ENCODE measurements at regions not wholly inside any gene's neighbourhood (a gene's known extent, or its start where the extent isn't known, plus 50 kb on each side); places are given as distances from the start of the nearest gene placed in this dataset.
A peak's percentile ranks its signal among the peaks of the same experiment; 100 is the strongest.

DNA sequence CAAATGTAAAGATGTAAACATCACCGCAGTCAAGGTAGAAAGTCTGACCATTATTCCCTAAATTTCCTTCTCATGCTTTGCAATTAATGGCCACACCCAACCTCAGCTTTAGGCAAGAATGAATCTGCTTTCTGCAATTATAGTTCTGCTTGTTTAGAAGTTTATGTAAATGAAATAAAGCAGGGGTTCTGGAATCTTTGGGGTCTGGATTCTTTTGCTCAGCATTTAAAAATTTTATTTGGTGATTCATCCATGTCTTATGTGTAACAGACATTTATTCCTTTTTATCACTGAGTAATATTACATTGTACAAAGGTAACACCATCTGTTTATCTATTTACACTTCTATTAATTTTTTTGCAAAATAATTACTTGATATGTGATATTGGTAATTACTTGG, 613.6 kb downstream of the UTRN start:
- H3K27me3 ChIP-seq = no peaks in the 10 kb centered on the region
- peaks cover 0 to 13% (median 8%) of the 10 kb centered on the region in 4 donors for H3K9me3 ChIP-seq
- TF ChIP-seq POLR2AphosphoS5 (IDR thresholded peaks at IDR 0.05) (no peak), POLR2A (IDR thresholded peaks at IDR 0.05) (no peak), EP300 (IDR thresholded peaks at IDR 0.05) (no peak)
- TF ChIP-seq, protein P1, sequence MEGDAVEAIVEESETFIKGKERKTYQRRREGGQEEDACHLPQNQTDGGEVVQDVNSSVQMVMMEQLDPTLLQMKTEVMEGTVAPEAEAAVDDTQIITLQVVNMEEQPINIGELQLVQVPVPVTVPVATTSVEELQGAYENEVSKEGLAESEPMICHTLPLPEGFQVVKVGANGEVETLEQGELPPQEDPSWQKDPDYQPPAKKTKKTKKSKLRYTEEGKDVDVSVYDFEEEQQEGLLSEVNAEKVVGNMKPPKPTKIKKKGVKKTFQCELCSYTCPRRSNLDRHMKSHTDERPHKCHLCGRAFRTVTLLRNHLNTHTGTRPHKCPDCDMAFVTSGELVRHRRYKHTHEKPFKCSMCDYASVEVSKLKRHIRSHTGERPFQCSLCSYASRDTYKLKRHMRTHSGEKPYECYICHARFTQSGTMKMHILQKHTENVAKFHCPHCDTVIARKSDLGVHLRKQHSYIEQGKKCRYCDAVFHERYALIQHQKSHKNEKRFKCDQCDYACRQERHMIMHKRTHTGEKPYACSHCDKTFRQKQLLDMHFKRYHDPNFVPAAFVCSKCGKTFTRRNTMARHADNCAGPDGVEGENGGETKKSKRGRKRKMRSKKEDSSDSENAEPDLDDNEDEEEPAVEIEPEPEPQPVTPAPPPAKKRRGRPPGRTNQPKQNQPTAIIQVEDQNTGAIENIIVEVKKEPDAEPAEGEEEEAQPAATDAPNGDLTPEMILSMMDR (IDR thresholded peaks at IDR 0.05) = no peak
- H3K4me1 ChIP-seq = no peaks in the 10 kb centered on the region
- no peak overlapping the region for H3K27ac ChIP-seq
- no peaks in the 10 kb centered on the region for H3K36me3 ChIP-seq
- WGBS, 5 donors = 88 to 100% (median 93%) methylated on average over 1 of the region's 1 CpG
- DNase-seq = no peak
- intact Hi-C loops (cut with DNase I; ENCODE audit: low total_unique reads) = no loop called here
- no peak overlapping the region for H3K4me3 ChIP-seq

DNA sequence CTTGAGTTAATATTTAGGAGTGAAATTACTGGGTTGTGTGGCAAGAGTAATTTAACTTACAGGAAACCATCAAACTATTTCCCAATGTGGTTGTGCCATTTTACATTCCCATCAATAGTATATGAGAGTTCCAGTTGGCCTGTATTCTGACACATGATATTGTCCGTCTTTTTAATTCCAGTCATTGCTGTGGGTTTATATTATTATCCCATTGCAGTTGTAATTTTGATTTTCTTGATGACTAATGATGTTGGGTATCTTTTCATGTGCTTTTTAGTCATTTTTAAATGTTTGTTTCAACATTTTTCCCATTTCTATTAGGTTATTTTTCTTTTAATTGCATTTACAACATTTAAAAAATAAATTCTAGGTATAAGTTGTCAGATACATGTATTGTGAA, 614.0 kb downstream of the UTRN start:
- Histone ChIP-seq H3K9me3 (peaks cover 0 to 13% (median 8%) of the 10 kb centered on the region in 4 donors), H3K4me3 (no peak overlapping the region), H3K27ac (no peak overlapping the region), H3K4me1 (no peaks in the 10 kb centered on the region), H3K27me3 (no peaks in the 10 kb centered on the region), H3K36me3 (no peaks in the 10 kb centered on the region)
- DNase-seq = no peak
- TF ChIP-seq, protein P1 (IDR thresholded peaks at IDR 0.05) = no peak
- TF ChIP-seq POLR2AphosphoS5 (IDR thresholded peaks at IDR 0.05) (no peak), EP300 (IDR thresholded peaks at IDR 0.05) (no peak), POLR2A (IDR thresholded peaks at IDR 0.05) (no peak)
- intact Hi-C loops (cut with DNase I; ENCODE audit: low total_unique reads) = no loop called here
- 86 to 97% (median 96%) methylated on average over 1 of the region's 1 CpG for WGBS, 5 donors

DNA sequence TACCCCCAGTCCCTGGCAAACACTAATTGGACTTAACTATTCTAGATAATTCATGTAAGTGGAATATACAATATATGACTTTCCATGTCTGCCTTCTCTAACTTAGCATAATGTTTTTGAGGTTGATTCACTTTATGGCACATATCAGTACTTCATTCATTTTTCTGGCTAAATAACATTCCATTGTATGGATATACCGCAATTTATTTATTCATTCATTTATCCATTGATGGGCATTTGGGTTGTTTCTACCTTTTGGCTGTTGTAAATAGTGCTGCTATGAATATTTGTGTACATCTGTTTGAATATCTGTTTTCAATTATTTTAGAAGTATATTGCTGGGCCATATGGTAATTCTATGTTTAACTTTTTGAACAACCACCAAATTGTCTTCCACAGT, 616.3 kb downstream of the UTRN start:
- WGBS, 5 donors = 96 to 100% (median 100%) methylated on average over 1 of the region's 1 CpG
- DNase-seq = no peak
- Histone ChIP-seq H3K27me3 (no peaks in the 10 kb centered on the region), H3K9me3 (peaks cover 0 to 13% (median 8%) of the 10 kb centered on the region in 4 donors), H3K36me3 (no peaks in the 10 kb centered on the region), H3K4me3 (no peak overlapping the region), H3K27ac (no peak overlapping the region), H3K4me1 (no peaks in the 10 kb centered on the region)
- TF ChIP-seq EP300 (IDR thresholded peaks at IDR 0.05) (no peak), POLR2AphosphoS5 (IDR thresholded peaks at IDR 0.05) (no peak), POLR2A (IDR thresholded peaks at IDR 0.05) (no peak)
- TF ChIP-seq, protein P1 (IDR thresholded peaks at IDR 0.05) = no peak
- intact Hi-C loops (cut with DNase I; ENCODE audit: low total_unique reads) = no loop called here

DNA sequence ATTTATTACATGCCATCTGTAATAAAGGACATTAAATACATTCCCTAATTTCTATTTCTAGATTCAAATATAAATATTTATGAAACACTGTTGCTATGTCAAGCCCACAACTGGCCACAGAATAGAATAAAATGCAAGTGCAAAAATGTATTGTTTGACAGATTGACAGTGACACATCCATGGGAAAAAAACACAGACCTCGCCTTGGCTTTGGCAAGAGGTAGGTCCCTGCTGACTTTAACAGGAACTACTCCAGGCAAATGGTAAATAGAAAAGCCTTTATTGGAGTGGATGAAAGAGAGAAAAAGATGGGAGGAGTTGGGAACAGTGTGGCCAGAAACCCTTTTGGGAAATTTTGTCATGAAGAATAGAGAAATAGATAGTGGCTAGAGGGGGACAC, 622.9 kb downstream of the UTRN start:
- DNase-seq = peak in 1 of 2 donors; percentile 9
- 69 to 88% (median 79%) methylated on average over 1 of the region's 1 CpG for WGBS, 5 donors

More for the DNA sequence above, 622.9 kb downstream of the UTRN start:
- no peaks in the 10 kb centered on the region for H3K4me1 ChIP-seq
- intact Hi-C loops (cut with DNase I; ENCODE audit: low total_unique reads) = no loop called here
- peaks cover 0 to 3% (median 0%) of the 10 kb centered on the region in 4 donors for H3K9me3 ChIP-seq
- no peak overlapping the region for H3K4me3 ChIP-seq
- H3K36me3 ChIP-seq = no peaks in the 10 kb centered on the region
- no peak overlapping the region for H3K27ac ChIP-seq
- no peaks in the 10 kb centered on the region for H3K27me3 ChIP-seq
- no peak for TF ChIP-seq EP300 (IDR thresholded peaks at IDR 0.05)
- no peak for TF ChIP-seq POLR2A (IDR thresholded peaks at IDR 0.05)
- no peak for TF ChIP-seq POLR2AphosphoS5 (IDR thresholded peaks at IDR 0.05)
- TF ChIP-seq, protein P1 (IDR thresholded peaks at IDR 0.05) = no peak
